GM23338 (cell line): ENCODE measurements at regions not wholly inside any gene's neighbourhood (a gene's known extent, or its start where the extent isn't known, plus 50 kb on each side); places are given as distances from the start of the nearest gene placed in this dataset.

ENCODE experiments used
- ATAC-seq: fragments of 200-7000 bp; cut with Tn5 transposase; 3 replicates; pipeline ENCODE4 v1.9.1; 2020
- DNase-seq: peaks from one replicate; pipeline ENCODE4 v3.0.0-alpha.2; 2015; ENCODE audit warnings: low spot score
- H2AFZ ChIP-seq: fragments of 200-600 bp; sonication (generic); 2 replicates; pipeline ENCODE4 v1.8.0; 2016; ENCODE audit warnings: antibody characterized with exemption, mild to moderate bottlenecking, moderate library complexity
- H3F3A ChIP-seq: fragments of 200-600 bp; sonication (generic); replicated peaks from 2 replicates; pipeline ENCODE4 v1.8.0; 2017; ENCODE audit warnings: antibody characterized with exemption, mixed run types, low read depth
- H3K27ac ChIP-seq: fragments of 200-600 bp; sonication (generic); 2 replicates; pipeline ENCODE4 v1.6.1; 2016; ENCODE audit warnings: low read depth
- H3K27me3 ChIP-seq: fragments of 200-600 bp; sonication (generic); 2 replicates; pipeline ENCODE4 v1.8.0; 2016; ENCODE audit warnings: mild to moderate bottlenecking, mixed run types, moderate library complexity; ENCODE audit not compliant: insufficient read depth
- H3K36me3 ChIP-seq: fragments of 200-600 bp; sonication (generic); 2 replicates; pipeline ENCODE4 v1.8.0; 2016; ENCODE audit warnings: mild to moderate bottlenecking; ENCODE audit not compliant: insufficient read depth
- H3K4me1 ChIP-seq: fragments of 200-600 bp; sonication (generic); 2 replicates; pipeline ENCODE4 v1.8.0; 2016; ENCODE audit warnings: mild to moderate bottlenecking, moderate library complexity; ENCODE audit not compliant: insufficient read depth
- H3K4me2 ChIP-seq: fragments of 200-600 bp; sonication (generic); 2 replicates; pipeline ENCODE4 v1.7.1; 2017; ENCODE audit warnings: mixed run types
- H3K4me3 ChIP-seq: fragments of 200-600 bp; sonication (generic); 2 replicates; pipeline ENCODE4 v1.6.1; 2016; ENCODE audit warnings: mixed run types
- H3K79me2 ChIP-seq: fragments of 200-600 bp; sonication (generic); replicated peaks from 2 replicates; pipeline ENCODE4 v1.8.0; 2017; ENCODE audit warnings: mild to moderate bottlenecking; ENCODE audit not compliant: insufficient read depth
- H3K9me2 ChIP-seq: fragments of 200-600 bp; sonication (generic); 2 replicates; pipeline ENCODE4 v1.8.0; 2017; ENCODE audit not compliant: insufficient read depth
- H4K20me1 ChIP-seq: fragments of 200-600 bp; sonication (generic); replicated peaks from 2 replicates; pipeline ENCODE4 v1.8.0; 2017; ENCODE audit warnings: mild to moderate bottlenecking; ENCODE audit not compliant: insufficient read depth
- H3K27ac Mint-ChIP-seq: 2 replicates; pipeline ENCODE4 v1.8.0; 2020; ENCODE audit warnings: inconsistent platforms, mild to moderate bottlenecking, moderate library complexity, mixed read lengths
- H3K27me3 Mint-ChIP-seq: 3 replicates; pipeline ENCODE4 v1.8.0; 2022; ENCODE audit warnings: low read depth, mild to moderate bottlenecking, moderate library complexity, mixed read lengths, inconsistent platforms; ENCODE audit not compliant: insufficient read depth, poor library complexity
- H3K36me3 Mint-ChIP-seq: 3 replicates; pipeline ENCODE4 v1.8.0; 2021; ENCODE audit warnings: low read depth, mild to moderate bottlenecking, inconsistent platforms, moderate library complexity, mixed read lengths
- H3K4me1 Mint-ChIP-seq: 3 replicates; pipeline ENCODE4 v1.8.0; 2020; ENCODE audit warnings: mild to moderate bottlenecking, inconsistent platforms, mixed read lengths
- H3K4me3 Mint-ChIP-seq: 3 replicates; pipeline ENCODE4 v1.8.0; 2021; ENCODE audit warnings: moderate library complexity, mild to moderate bottlenecking, inconsistent platforms, mixed read lengths
- H3K9me3 Mint-ChIP-seq: 3 replicates; pipeline ENCODE4 v1.8.0; 2020; ENCODE audit warnings: moderate library complexity, mild to moderate bottlenecking, inconsistent platforms, mixed read lengths
- EZH2 ChIP-seq: fragments of 200-600 bp; sonication (generic); IDR thresholded peaks from one replicate; pipeline ENCODE4 v1.8.0; 2017; ENCODE audit warnings: antibody characterized with exemption, mild to moderate bottlenecking, low read depth; ENCODE audit not compliant: unreplicated experiment
- EZH2phosphoT487 ChIP-seq: fragments of 200-600 bp; sonication (generic); IDR thresholded peaks from one replicate; pipeline ENCODE4 v1.8.1; 2018; ENCODE audit warnings: antibody characterized with exemption; ENCODE audit not compliant: unreplicated experiment
- JUNB ChIP-seq: IDR thresholded peaks from one replicate; pipeline ENCODE4 v1.6.1; 2016; ENCODE audit warnings: antibody characterized with exemption; ENCODE audit not compliant: unreplicated experiment
- NANOG ChIP-seq: IDR thresholded peaks from 2 replicates; pipeline ENCODE4 v1.6.1; 2016; ENCODE audit warnings: antibody characterized with exemption, borderline replicate concordance
- POLR2AphosphoS5 ChIP-seq: IDR thresholded peaks from 2 replicates; pipeline ENCODE4 v1.6.1; 2016; ENCODE audit warnings: antibody characterized with exemption, low read depth
- STAT1 ChIP-seq: IDR thresholded peaks from one replicate; pipeline ENCODE4 v1.6.1; 2016; ENCODE audit warnings: antibody characterized with exemption; ENCODE audit not compliant: unreplicated experiment
- ZNF331 ChIP-seq: fragments of 250-450 bp; sonication (Bioruptor Pico); IDR thresholded peaks from 2 replicates; pipeline ENCODE4 v1.5.0; 2020; ENCODE audit warnings: low read depth, mild to moderate bottlenecking, moderate library complexity
- TF ChIP-seq, protein P1 (sequence below), 2 experiments: fragments of 200-600 bp in 1 of 2; sonication (generic) in 1 of 2; conservative IDR thresholded peaks; 2 replicates each; pipeline versions ENCODE4 v1.5.1 to v1.6.1; 2016 to 2017; ENCODE audit warnings: antibody characterized with exemption in 2 of 2, low read depth in 2 of 2, mild to moderate bottlenecking in 2 of 2, moderate library complexity in 1 of 2
- TF ChIP-seq, protein P2 (sequence below): IDR thresholded peaks from one replicate; pipeline ENCODE4 v1.6.1; 2018; ENCODE audit warnings: antibody characterized with exemption; ENCODE audit not compliant: unreplicated experiment
- TF ChIP-seq, protein P3 (sequence below): fragments of 250-450 bp; sonication (Bioruptor Pico); IDR thresholded peaks from 2 replicates; pipeline ENCODE4 v1.5.0; 2020; ENCODE audit warnings: mild to moderate bottlenecking, moderate library complexity
- TF ChIP-seq, protein P4 (sequence below): IDR thresholded peaks from 2 replicates; pipeline ENCODE4 v1.6.1; 2016; ENCODE audit warnings: antibody characterized with exemption

DNA sequence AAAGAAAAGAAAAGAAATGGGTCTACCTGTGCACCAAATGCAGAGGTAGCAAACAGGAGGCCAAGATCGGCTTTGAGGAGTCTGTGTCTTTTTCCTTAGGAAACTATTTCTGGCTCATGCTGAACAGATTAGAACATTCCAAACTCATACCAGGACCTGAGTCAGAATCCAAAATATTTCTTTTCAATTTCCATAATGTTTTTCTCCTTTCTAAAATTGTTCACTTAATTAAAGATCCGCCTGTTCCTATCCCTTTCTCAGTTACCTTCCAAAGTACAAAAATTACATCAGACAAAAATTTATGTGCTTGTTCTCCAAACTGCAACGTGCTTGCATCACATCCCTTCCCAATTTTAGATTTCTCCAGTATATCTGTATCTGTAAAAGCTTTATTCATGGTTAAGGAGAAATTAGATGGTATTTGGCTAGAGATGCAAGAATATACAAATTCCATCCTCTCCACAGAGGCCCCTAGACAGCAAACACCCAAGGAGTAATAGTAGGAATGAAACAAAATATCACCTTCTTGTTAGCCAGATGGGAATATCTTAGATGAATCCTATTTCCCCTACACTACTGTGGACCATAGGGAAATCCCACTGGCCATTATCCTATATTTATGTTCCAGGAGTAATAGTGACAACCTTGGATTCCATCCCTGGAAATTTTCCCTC, 130.6 kb downstream of the LNPK start:
- Histone ChIP-seq H3K9me2 (peaks cover 6% of the 10 kb centered on the region; the same call in 1 of the 2 replicates), H3K79me2 (no peaks in the 10 kb centered on the region), H3K27me3 (no peaks in the 10 kb centered on the region), H3K4me1 (no peaks in the 10 kb centered on the region), H3K4me3 (no peak overlapping the region), H3K4me2 (no peak overlapping the region), H2AFZ (no peak overlapping the region), H4K20me1 (no peaks in the 10 kb centered on the region), H3K36me3 (no peaks in the 10 kb centered on the region), H3K27ac (no peak overlapping the region), H3F3A (no peaks in the 10 kb centered on the region)
- no peak overlapping the region for H3K27ac Mint-ChIP-seq
- no peaks in the 10 kb centered on the region for H3K9me3 Mint-ChIP-seq
- no peak overlapping the region for H3K4me3 Mint-ChIP-seq
- peaks cover 3% of the 10 kb centered on the region for H3K27me3 Mint-ChIP-seq
- H3K4me1 Mint-ChIP-seq: no peaks in the 10 kb centered on the region
- H3K36me3 Mint-ChIP-seq: no peaks in the 10 kb centered on the region
- no peak for DNase-seq
- ATAC-seq: no peak
- TF ChIP-seq NANOG (no peak), ZNF331 (no peak), POLR2AphosphoS5 (no peak), JUNB (no peak), EZH2phosphoT487 (no peak), EZH2 (no peak), STAT1 (no peak)
- TF ChIP-seq, protein P1, sequence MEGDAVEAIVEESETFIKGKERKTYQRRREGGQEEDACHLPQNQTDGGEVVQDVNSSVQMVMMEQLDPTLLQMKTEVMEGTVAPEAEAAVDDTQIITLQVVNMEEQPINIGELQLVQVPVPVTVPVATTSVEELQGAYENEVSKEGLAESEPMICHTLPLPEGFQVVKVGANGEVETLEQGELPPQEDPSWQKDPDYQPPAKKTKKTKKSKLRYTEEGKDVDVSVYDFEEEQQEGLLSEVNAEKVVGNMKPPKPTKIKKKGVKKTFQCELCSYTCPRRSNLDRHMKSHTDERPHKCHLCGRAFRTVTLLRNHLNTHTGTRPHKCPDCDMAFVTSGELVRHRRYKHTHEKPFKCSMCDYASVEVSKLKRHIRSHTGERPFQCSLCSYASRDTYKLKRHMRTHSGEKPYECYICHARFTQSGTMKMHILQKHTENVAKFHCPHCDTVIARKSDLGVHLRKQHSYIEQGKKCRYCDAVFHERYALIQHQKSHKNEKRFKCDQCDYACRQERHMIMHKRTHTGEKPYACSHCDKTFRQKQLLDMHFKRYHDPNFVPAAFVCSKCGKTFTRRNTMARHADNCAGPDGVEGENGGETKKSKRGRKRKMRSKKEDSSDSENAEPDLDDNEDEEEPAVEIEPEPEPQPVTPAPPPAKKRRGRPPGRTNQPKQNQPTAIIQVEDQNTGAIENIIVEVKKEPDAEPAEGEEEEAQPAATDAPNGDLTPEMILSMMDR (conservative IDR thresholded peaks at IDR 0.05; ENCODE audit: low read depth in 2 of 2): no peak
- TF ChIP-seq, protein P2, sequence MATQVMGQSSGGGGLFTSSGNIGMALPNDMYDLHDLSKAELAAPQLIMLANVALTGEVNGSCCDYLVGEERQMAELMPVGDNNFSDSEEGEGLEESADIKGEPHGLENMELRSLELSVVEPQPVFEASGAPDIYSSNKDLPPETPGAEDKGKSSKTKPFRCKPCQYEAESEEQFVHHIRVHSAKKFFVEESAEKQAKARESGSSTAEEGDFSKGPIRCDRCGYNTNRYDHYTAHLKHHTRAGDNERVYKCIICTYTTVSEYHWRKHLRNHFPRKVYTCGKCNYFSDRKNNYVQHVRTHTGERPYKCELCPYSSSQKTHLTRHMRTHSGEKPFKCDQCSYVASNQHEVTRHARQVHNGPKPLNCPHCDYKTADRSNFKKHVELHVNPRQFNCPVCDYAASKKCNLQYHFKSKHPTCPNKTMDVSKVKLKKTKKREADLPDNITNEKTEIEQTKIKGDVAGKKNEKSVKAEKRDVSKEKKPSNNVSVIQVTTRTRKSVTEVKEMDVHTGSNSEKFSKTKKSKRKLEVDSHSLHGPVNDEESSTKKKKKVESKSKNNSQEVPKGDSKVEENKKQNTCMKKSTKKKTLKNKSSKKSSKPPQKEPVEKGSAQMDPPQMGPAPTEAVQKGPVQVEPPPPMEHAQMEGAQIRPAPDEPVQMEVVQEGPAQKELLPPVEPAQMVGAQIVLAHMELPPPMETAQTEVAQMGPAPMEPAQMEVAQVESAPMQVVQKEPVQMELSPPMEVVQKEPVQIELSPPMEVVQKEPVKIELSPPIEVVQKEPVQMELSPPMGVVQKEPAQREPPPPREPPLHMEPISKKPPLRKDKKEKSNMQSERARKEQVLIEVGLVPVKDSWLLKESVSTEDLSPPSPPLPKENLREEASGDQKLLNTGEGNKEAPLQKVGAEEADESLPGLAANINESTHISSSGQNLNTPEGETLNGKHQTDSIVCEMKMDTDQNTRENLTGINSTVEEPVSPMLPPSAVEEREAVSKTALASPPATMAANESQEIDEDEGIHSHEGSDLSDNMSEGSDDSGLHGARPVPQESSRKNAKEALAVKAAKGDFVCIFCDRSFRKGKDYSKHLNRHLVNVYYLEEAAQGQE: no peak
- TF ChIP-seq, protein P3, sequence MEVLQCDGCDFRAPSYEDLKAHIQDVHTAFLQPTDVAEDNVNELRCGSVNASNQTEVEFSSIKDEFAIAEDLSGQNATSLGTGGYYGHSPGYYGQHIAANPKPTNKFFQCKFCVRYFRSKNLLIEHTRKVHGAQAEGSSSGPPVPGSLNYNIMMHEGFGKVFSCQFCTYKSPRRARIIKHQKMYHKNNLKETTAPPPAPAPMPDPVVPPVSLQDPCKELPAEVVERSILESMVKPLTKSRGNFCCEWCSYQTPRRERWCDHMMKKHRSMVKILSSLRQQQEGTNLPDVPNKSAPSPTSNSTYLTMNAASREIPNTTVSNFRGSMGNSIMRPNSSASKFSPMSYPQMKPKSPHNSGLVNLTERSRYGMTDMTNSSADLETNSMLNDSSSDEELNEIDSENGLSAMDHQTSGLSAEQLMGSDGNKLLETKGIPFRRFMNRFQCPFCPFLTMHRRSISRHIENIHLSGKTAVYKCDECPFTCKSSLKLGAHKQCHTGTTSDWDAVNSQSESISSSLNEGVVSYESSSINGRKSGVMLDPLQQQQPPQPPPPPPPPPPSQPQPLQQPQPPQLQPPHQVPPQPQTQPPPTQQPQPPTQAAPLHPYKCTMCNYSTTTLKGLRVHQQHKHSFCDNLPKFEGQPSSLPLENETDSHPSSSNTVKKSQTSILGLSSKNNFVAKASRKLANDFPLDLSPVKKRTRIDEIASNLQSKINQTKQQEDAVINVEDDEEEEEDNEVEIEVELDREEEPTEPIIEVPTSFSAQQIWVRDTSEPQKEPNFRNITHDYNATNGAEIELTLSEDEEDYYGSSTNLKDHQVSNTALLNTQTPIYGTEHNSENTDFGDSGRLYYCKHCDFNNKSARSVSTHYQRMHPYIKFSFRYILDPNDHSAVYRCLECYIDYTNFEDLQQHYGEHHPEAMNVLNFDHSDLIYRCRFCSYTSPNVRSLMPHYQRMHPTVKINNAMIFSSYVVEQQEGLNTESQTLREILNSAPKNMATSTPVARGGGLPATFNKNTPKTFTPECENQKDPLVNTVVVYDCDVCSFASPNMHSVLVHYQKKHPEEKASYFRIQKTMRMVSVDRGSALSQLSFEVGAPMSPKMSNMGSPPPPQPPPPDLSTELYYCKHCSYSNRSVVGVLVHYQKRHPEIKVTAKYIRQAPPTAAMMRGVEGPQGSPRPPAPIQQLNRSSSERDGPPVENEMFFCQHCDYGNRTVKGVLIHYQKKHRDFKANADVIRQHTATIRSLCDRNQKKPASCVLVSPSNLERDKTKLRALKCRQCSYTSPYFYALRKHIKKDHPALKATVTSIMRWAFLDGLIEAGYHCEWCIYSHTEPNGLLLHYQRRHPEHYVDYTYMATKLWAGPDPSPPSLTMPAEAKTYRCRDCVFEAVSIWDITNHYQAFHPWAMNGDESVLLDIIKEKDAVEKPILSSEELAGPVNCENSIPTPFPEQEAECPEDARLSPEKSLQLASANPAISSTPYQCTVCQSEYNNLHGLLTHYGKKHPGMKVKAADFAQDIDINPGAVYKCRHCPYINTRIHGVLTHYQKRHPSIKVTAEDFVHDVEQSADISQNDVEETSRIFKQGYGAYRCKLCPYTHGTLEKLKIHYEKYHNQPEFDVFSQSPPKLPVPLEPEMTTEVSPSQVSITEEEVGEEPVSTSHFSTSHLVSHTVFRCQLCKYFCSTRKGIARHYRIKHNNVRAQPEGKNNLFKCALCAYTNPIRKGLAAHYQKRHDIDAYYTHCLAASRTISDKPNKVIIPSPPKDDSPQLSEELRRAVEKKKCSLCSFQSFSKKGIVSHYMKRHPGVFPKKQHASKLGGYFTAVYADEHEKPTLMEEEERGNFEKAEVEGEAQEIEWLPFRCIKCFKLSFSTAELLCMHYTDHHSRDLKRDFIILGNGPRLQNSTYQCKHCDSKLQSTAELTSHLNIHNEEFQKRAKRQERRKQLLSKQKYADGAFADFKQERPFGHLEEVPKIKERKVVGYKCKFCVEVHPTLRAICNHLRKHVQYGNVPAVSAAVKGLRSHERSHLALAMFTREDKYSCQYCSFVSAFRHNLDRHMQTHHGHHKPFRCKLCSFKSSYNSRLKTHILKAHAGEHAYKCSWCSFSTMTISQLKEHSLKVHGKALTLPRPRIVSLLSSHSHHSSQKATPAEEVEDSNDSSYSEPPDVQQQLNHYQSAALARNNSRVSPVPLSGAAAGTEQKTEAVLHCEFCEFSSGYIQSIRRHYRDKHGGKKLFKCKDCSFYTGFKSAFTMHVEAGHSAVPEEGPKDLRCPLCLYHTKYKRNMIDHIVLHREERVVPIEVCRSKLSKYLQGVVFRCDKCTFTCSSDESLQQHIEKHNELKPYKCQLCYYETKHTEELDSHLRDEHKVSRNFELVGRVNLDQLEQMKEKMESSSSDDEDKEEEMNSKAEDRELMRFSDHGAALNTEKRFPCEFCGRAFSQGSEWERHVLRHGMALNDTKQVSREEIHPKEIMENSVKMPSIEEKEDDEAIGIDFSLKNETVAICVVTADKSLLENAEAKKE: no peak
- TF ChIP-seq, protein P4, sequence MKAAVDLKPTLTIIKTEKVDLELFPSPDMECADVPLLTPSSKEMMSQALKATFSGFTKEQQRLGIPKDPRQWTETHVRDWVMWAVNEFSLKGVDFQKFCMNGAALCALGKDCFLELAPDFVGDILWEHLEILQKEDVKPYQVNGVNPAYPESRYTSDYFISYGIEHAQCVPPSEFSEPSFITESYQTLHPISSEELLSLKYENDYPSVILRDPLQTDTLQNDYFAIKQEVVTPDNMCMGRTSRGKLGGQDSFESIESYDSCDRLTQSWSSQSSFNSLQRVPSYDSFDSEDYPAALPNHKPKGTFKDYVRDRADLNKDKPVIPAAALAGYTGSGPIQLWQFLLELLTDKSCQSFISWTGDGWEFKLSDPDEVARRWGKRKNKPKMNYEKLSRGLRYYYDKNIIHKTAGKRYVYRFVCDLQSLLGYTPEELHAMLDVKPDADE: no peak
